PC-3 (cell line): ENCODE measurements at regions not wholly inside any gene's neighbourhood (a gene's known extent, or its start where the extent isn't known, plus 50 kb on each side); places are given as distances from the start of the nearest gene placed in this dataset.

Experiments
- ATAC-seq: fragments of 200-7000 bp; cut with Tn5 transposase; 2 replicates; pipeline ENCODE4 v1.9.1; 2020; ENCODE audit warnings: mild to moderate bottlenecking, moderate library complexity
- BruUV-seq: library from RNA; stranded (reverse); fragments of 400-500 nt; replicated peaks from 2 replicates; lab custom pipeline; 2021; lab: Mats Ljungman, UMichigan
- CTCF ChIA-PET: fragments of 300-600 bp; sonication (Branson Sonifier 250); formaldehyde crosslinking; loops from one replicate; lab custom pipeline; 2022; ENCODE audit warnings: antibody characterized with exemption; lab: Charles Lee
- POLR2A ChIA-PET: fragments of 300-600 bp; sonication (Branson Sonifier 250); formaldehyde crosslinking; loops from one replicate; lab custom pipeline; 2022; ENCODE audit warnings: antibody characterized with exemption; ENCODE audit not compliant: unreplicated experiment; lab: Charles Lee
- DNase-seq: peaks from one replicate; pipeline ENCODE4 v3.0.0-alpha.2; 2015
- H2AFZ ChIP-seq: fragments of 300-600 bp; sonication (generic); 2 replicates; pipeline ENCODE4 v1.6.0; 2016; ENCODE audit warnings: antibody characterized with exemption, low read length
- H3F3A ChIP-seq: fragments of 300-600 bp; sonication (generic); one replicate; pipeline ENCODE4 v1.6.0; 2017; ENCODE audit warnings: antibody characterized with exemption, low read length, control low read depth, mild to moderate bottlenecking; ENCODE audit not compliant: unreplicated experiment
- H3K27ac ChIP-seq: fragments of 300-600 bp; sonication (generic); 2 replicates; pipeline ENCODE4 v1.5.1; 2016; ENCODE audit warnings: mild to moderate bottlenecking, low read length
- H3K27me3 ChIP-seq: fragments of 300-600 bp; sonication (generic); 2 replicates; pipeline ENCODE4 v1.6.1; 2016; ENCODE audit warnings: low read length, mixed read lengths
- H3K36me3 ChIP-seq: fragments of 300-600 bp; sonication (generic); 2 replicates; pipeline ENCODE4 v1.6.1; 2016; ENCODE audit warnings: low read depth, mixed run types, low read length, mixed read lengths
- H3K4me1 ChIP-seq: fragments of 300-600 bp; sonication (generic); 2 replicates; pipeline ENCODE4 v1.5.1; 2016; ENCODE audit warnings: low read length; ENCODE audit not compliant: insufficient read depth
- H3K4me2 ChIP-seq: fragments of 300-600 bp; sonication (generic); 2 replicates; pipeline ENCODE4 v1.6.0; 2016; ENCODE audit warnings: low read length
- H3K4me3 ChIP-seq: fragments of 300-600 bp; sonication (generic); 2 replicates; pipeline ENCODE4 v1.5.1; 2016; ENCODE audit warnings: mild to moderate bottlenecking, low read length, mixed read lengths
- H3K79me2 ChIP-seq: fragments of 300-600 bp; sonication (generic); 2 replicates; pipeline ENCODE4 v1.6.1; 2017; ENCODE audit warnings: low read length, mixed read lengths
- H3K9ac ChIP-seq: fragments of 300-600 bp; sonication (generic); 2 replicates; pipeline ENCODE4 v1.6.0; 2016; ENCODE audit warnings: mild to moderate bottlenecking, low read length
- H3K9me2 ChIP-seq: fragments of 300-600 bp; sonication (generic); replicated peaks from 2 replicates; pipeline ENCODE4 v1.6.1; 2016; ENCODE audit warnings: mixed run types, low read length, mixed read lengths
- H3K9me3 ChIP-seq: fragments of 300-600 bp; sonication (generic); 2 replicates; pipeline ENCODE4 v1.6.1; 2016; ENCODE audit warnings: low read length, mixed read lengths
- H4K20me1 ChIP-seq: fragments of 300-600 bp; sonication (generic); 2 replicates; pipeline ENCODE4 v1.6.1; 2016; ENCODE audit warnings: low read length, mixed read lengths
- EZH2 ChIP-seq: fragments of 300-600 bp; sonication (generic); IDR thresholded peaks from one replicate; pipeline ENCODE4 v1.6.1; 2017; ENCODE audit warnings: antibody characterized with exemption, mild to moderate bottlenecking, low read length; ENCODE audit not compliant: unreplicated experiment
- EZH2phosphoT487 ChIP-seq: fragments of 300-600 bp; sonication (generic); IDR thresholded peaks from 2 replicates; pipeline ENCODE4 v1.6.1; 2018; ENCODE audit warnings: mild to moderate bottlenecking, antibody characterized with exemption, low read length, borderline replicate concordance
- intact Hi-C: fragments of 100-400 bp; cut with micrococcal nuclease; formaldehyde crosslinking; loops from 2 replicates; pipeline ENCODE4 v1.9.0; 2023
- TF ChIP-seq, protein P1 (sequence below): fragments of 300-600 bp; sonication (generic); conservative IDR thresholded peaks from 2 replicates; pipeline ENCODE4 v1.5.1; 2017; ENCODE audit warnings: antibody characterized with exemption, low read depth, mild to moderate bottlenecking, low read length

DNA sequence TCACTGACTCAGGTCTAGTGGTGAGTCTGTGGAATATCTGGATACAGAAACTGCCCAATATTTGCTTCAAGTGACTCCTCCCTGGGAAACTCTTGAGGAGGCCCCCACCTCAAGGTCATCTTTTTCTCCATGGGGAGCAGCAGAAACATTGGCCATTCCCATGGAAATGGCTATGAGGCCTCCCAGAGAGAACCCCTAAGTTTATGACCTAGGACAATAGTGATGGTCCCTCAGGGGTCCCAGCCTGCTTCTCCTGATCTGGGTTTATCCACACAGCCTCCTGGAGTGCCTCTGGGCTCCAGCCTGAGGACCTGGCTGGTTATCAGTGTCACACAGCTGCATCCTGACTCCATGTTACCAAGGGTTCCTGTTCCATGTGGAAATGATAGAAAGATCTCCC is 131.2 kb downstream of the ZNF280B start:
- no peaks in the 10 kb centered on the region for H4K20me1 ChIP-seq
- no peaks in the 10 kb centered on the region for H3K79me2 ChIP-seq
- no peak for DNase-seq
- CTCF ChIA-PET = no interaction called here
- intact Hi-C loops = no loop called here
- TF ChIP-seq EZH2phosphoT487 (no peak), EZH2 (no peak)
- TF ChIP-seq, protein P1, sequence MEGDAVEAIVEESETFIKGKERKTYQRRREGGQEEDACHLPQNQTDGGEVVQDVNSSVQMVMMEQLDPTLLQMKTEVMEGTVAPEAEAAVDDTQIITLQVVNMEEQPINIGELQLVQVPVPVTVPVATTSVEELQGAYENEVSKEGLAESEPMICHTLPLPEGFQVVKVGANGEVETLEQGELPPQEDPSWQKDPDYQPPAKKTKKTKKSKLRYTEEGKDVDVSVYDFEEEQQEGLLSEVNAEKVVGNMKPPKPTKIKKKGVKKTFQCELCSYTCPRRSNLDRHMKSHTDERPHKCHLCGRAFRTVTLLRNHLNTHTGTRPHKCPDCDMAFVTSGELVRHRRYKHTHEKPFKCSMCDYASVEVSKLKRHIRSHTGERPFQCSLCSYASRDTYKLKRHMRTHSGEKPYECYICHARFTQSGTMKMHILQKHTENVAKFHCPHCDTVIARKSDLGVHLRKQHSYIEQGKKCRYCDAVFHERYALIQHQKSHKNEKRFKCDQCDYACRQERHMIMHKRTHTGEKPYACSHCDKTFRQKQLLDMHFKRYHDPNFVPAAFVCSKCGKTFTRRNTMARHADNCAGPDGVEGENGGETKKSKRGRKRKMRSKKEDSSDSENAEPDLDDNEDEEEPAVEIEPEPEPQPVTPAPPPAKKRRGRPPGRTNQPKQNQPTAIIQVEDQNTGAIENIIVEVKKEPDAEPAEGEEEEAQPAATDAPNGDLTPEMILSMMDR = no peak
- H3K27me3 ChIP-seq = peaks cover 24% of the 10 kb centered on the region
- H3K36me3 ChIP-seq = no peaks in the 10 kb centered on the region
- H3K9ac ChIP-seq = no peak overlapping the region
- H3K4me1 ChIP-seq = no peaks in the 10 kb centered on the region
- H3K9me3 ChIP-seq = no peaks in the 10 kb centered on the region
- no peak overlapping the region for H3K4me2 ChIP-seq
- no peak overlapping the region for H3K4me3 ChIP-seq
- ATAC-seq = no peak
- H3K27ac ChIP-seq = no peak overlapping the region
- no peaks in the 10 kb centered on the region for H3K9me2 ChIP-seq
- BruUV-seq = no TSS peak
- H3F3A ChIP-seq = no peaks in the 10 kb centered on the region
- POLR2A ChIA-PET = no interaction called here
- H2AFZ ChIP-seq = no peak overlapping the region

DNA sequence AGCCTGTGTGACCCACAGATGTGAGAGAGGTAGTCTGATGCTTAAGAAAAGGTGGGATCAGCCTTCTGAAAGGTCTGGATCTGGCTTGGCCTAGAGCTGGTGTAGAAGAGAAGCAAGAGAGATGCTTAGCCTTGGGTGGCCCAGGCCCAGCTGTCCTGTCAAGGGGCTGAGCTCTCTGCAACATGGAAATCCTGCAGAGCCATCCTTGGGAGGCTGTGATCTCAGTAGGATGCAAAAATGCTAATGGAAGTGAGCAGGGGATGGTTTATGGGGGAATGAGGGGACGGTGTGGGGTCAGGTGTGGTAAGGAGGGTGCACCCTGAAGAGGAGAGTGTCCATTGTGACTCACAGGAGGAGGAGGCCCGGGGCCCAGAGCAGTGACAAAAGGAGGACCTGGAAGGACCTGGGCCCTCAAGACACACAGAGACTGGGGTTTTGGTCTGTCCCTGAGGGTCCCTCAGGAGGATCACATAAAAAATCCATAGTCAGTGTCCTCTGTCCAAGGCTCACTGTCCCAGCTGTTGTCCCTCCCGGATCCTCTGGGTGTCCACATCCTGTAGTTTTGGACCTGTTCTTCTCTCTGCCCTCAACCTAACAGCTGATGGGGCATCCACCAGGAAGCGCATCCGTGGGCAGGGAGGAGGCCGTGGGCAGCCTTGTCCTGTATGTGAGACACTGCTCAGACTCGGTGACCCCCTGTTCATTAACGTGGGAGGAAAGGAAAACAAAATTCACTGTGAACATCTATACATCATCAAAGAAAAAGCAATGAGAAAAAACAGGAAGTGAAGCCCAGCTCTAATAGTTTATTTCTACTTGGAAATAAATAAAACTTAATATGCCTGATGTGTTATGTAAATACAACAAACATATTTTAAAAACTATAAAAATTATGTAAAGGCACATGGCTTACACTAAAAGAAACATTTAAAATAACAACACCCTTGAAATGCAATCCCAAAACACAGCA is 129.8 kb downstream of the ZNF280B start:
- no peaks in the 10 kb centered on the region for H3F3A ChIP-seq
- intact Hi-C loops = no loop called here
- DNase-seq = no peak
- peaks cover 25% of the 10 kb centered on the region for H3K27me3 ChIP-seq
- no peak overlapping the region for H2AFZ ChIP-seq
- ATAC-seq = no peak
- H3K9me2 ChIP-seq = no peaks in the 10 kb centered on the region
- no peak overlapping the region for H3K9ac ChIP-seq
- BruUV-seq = no TSS peak
- H4K20me1 ChIP-seq = no peaks in the 10 kb centered on the region
- no peaks in the 10 kb centered on the region for H3K4me1 ChIP-seq
- no peaks in the 10 kb centered on the region for H3K36me3 ChIP-seq
- CTCF ChIA-PET = no interaction called here
- no peak overlapping the region for H3K4me2 ChIP-seq
- H3K9me3 ChIP-seq = no peaks in the 10 kb centered on the region
- no peak overlapping the region for H3K4me3 ChIP-seq
- no peak overlapping the region for H3K27ac ChIP-seq
- H3K79me2 ChIP-seq = no peaks in the 10 kb centered on the region
- TF ChIP-seq EZH2 = no peak
- TF ChIP-seq, protein P1 = no peak
- no peak for TF ChIP-seq EZH2phosphoT487
- POLR2A ChIA-PET = no interaction called here
